GM18499 (cell line): ENCODE measurements at regions not wholly inside any gene's neighbourhood (a gene's known extent, or its start where the extent isn't known, plus 50 kb on each side); places are given as distances from the start of the nearest gene placed in this dataset.
"Not testable (repeated sequence)": the region's sequence is repeated elsewhere in the genome, so short reads cannot be mapped to it uniquely, and the experiment has no call there.

ENCODE experiments used
- ATAC-seq: cut with Tn5 transposase; IDR thresholded peaks from one replicate; pipeline ENCODE4 v1.9.1; 2021; ENCODE audit warnings: moderate number of reproducible peaks; ENCODE audit not compliant: insufficient read depth, unreplicated experiment

GRCh38 chr11:121881806-121882205, 234.2 kb downstream of the BLID start:
- ATAC-seq = no peak

GRCh38 chr11:121877152-121877551, 238.9 kb downstream of the BLID start:
- ATAC-seq = no peak

- ATAC-seq = no peak
Measured at GRCh38 chr11:121873766-121874165, 242.2 kb downstream of the BLID start.

GRCh38 chr11:121872356-121872755, 243.7 kb downstream of the BLID start:
- no peak for ATAC-seq

- ATAC-seq = no peak
Measured at GRCh38 chr11:121870206-121871045, 245.6 kb downstream of the BLID start.

- ATAC-seq = no peak
Measured at GRCh38 chr11:121869478-121869877, 246.5 kb downstream of the BLID start.

- no peak for ATAC-seq
Measured at GRCh38 chr11:121866754-121867153, 249.3 kb downstream of the BLID start.

GRCh38 chr11:121864660-121865059, 251.4 kb downstream of the BLID start:
- no peak for ATAC-seq

GRCh38 chr11:121863126-121863525, 252.9 kb downstream of the BLID start:
- no peak for ATAC-seq

- not testable (repeated sequence) for ATAC-seq
Measured at GRCh38 chr11:121855138-121855537, 260.9 kb downstream of the BLID start.

GRCh38 chr11:121844016-121844415, 272.0 kb downstream of the BLID start:
- no peak for ATAC-seq

GRCh38 chr11:121842192-121842585, 273.8 kb downstream of the BLID start:
- ATAC-seq = no peak

- no peak for ATAC-seq
Measured at GRCh38 chr11:121841487-121842191, 274.4 kb downstream of the BLID start.

- ATAC-seq = no peak
Measured at GRCh38 chr11:121839781-121840180, 276.2 kb downstream of the BLID start.

- no peak for ATAC-seq
Measured at GRCh38 chr11:121838571-121838970, 277.4 kb downstream of the BLID start.

- ATAC-seq = no peak
Measured at GRCh38 chr11:121833970-121834369, 282.0 kb downstream of the BLID start.

GRCh38 chr11:121829159-121829643, 286.8 kb downstream of the BLID start:
- ATAC-seq = no peak

GRCh38 chr11:121814962-121815361, 301.1 kb downstream of the BLID start:
- no peak for ATAC-seq

GRCh38 chr11:121814296-121814695, 301.7 kb downstream of the BLID start:
- ATAC-seq = no peak

GRCh38 chr11:121810291-121810690, 305.7 kb downstream of the BLID start:
- no peak for ATAC-seq

GRCh38 chr11:121808096-121808495, 307.9 kb downstream of the BLID start:
- ATAC-seq = no peak
